Endothelial cell of umbilical vein (primary cell): ENCODE measurements at regions not wholly inside any gene's neighbourhood (a gene's known extent, or its start where the extent isn't known, plus 50 kb on each side); places are given as distances from the start of the nearest gene placed in this dataset.

Experiments used
- EZH2 ChIP-seq: IDR thresholded peaks from 2 replicates; pipeline ENCODE4 v1.6.1; 2012; ENCODE audit warnings: borderline replicate concordance, low read depth, mild to moderate bottlenecking, moderate library complexity, low read length, inconsistent platforms; ENCODE audit not compliant: severe bottlenecking
- FOS ChIP-seq: IDR thresholded peaks from 2 replicates; pipeline ENCODE4 v1.6.1; 2011; ENCODE audit warnings: mild to moderate bottlenecking, low read length, moderate library complexity, borderline replicate concordance; ENCODE audit not compliant: insufficient read depth
- GATA2 ChIP-seq: IDR thresholded peaks from 2 replicates; pipeline ENCODE4 v1.7.0; 2011; ENCODE audit warnings: low read depth, mild to moderate bottlenecking, moderate library complexity, mixed read lengths, low read length; ENCODE audit not compliant: insufficient read length, insufficient read depth
- JUN ChIP-seq: IDR thresholded peaks from 2 replicates; pipeline ENCODE4 v1.6.1; 2011; ENCODE audit warnings: borderline replicate concordance, low read depth; ENCODE audit not compliant: insufficient read length, insufficient read depth
- MYC ChIP-seq: IDR thresholded peaks from one replicate; pipeline ENCODE4 v1.6.1; 2011; ENCODE audit warnings: mild to moderate bottlenecking, low read depth, low read length
- POLR2A ChIP-seq: IDR thresholded peaks from 2 replicates; pipeline ENCODE4 v1.6.1; 2012; ENCODE audit warnings: low read depth, mild to moderate bottlenecking, control low read depth, low read length
- POLR2AphosphoS5 ChIP-seq: IDR thresholded peaks from 2 replicates; pipeline ENCODE4 v1.6.1; 2012; ENCODE audit warnings: low read depth, mild to moderate bottlenecking, control low read depth, low read length, moderate library complexity; ENCODE audit not compliant: insufficient read depth
- TF ChIP-seq, protein P1 (sequence below), 2 donors: IDR thresholded peaks; 1 replicate in 1 of 2; 2 replicates in 1 of 2; pipeline ENCODE4 v1.5.1; 2011; ENCODE audit warnings: low read length in 2 of 2, mild to moderate bottlenecking in 2 of 2, moderate library complexity in 2 of 2, control low read depth in 1 of 2, inconsistent platforms in 1 of 2, low read depth in 1 of 2; ENCODE audit not compliant: insufficient read depth in 1 of 2; ENCODE audit errors: extremely low read depth in 1 of 2
- TF ChIP-seq, protein P2 (sequence below): IDR thresholded peaks from 2 replicates; pipeline ENCODE4 v1.6.1; 2011; ENCODE audit not compliant: insufficient read depth, insufficient read length

DNA sequence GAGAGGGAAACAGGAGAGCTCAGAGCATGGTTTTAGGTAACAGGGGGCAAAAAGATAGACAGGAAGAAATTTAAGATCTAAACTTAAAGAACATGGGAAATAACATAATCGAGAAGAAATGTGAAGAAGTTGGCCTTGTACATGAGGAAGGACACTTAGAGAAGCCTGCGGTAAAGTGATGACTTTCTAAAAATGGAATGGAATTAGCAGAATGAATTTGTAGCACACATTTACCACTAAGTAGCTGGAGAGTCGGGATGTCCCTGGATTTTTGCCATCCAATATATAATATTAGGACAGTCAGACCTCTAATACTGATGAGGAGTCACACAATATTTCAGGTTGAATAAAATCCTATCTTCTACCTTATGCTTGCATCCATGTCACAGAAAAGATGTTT is 77.7 kb upstream of the C1orf87 start:
- no peak for TF ChIP-seq POLR2A
- TF ChIP-seq JUN: no peak
- TF ChIP-seq, protein P1, sequence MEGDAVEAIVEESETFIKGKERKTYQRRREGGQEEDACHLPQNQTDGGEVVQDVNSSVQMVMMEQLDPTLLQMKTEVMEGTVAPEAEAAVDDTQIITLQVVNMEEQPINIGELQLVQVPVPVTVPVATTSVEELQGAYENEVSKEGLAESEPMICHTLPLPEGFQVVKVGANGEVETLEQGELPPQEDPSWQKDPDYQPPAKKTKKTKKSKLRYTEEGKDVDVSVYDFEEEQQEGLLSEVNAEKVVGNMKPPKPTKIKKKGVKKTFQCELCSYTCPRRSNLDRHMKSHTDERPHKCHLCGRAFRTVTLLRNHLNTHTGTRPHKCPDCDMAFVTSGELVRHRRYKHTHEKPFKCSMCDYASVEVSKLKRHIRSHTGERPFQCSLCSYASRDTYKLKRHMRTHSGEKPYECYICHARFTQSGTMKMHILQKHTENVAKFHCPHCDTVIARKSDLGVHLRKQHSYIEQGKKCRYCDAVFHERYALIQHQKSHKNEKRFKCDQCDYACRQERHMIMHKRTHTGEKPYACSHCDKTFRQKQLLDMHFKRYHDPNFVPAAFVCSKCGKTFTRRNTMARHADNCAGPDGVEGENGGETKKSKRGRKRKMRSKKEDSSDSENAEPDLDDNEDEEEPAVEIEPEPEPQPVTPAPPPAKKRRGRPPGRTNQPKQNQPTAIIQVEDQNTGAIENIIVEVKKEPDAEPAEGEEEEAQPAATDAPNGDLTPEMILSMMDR (IDR thresholded peaks at IDR 0.05; ENCODE audit: extremely low read depth in 1 of 2, insufficient read depth in 1 of 2, low read depth in 1 of 2, low read length in 2 of 2): no peak
- no peak for TF ChIP-seq MYC
- TF ChIP-seq EZH2: no peak
- TF ChIP-seq, protein P2, sequence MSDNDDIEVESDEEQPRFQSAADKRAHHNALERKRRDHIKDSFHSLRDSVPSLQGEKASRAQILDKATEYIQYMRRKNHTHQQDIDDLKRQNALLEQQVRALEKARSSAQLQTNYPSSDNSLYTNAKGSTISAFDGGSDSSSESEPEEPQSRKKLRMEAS: no peak
- TF ChIP-seq FOS: no peak
- TF ChIP-seq POLR2AphosphoS5: no peak
- TF ChIP-seq GATA2: no peak
